GM21528 (cell line): ENCODE measurements at regions not wholly inside any gene's neighbourhood (a gene's known extent, or its start where the extent isn't known, plus 50 kb on each side); places are given as distances from the start of the nearest gene placed in this dataset.

Experiments used
- ATAC-seq: cut with Tn5 transposase; IDR thresholded peaks from one replicate; pipeline ENCODE4 v1.9.1; 2021; ENCODE audit warnings: mild to moderate bottlenecking, moderate library complexity; ENCODE audit not compliant: unreplicated experiment, low FRiP score

DNA sequence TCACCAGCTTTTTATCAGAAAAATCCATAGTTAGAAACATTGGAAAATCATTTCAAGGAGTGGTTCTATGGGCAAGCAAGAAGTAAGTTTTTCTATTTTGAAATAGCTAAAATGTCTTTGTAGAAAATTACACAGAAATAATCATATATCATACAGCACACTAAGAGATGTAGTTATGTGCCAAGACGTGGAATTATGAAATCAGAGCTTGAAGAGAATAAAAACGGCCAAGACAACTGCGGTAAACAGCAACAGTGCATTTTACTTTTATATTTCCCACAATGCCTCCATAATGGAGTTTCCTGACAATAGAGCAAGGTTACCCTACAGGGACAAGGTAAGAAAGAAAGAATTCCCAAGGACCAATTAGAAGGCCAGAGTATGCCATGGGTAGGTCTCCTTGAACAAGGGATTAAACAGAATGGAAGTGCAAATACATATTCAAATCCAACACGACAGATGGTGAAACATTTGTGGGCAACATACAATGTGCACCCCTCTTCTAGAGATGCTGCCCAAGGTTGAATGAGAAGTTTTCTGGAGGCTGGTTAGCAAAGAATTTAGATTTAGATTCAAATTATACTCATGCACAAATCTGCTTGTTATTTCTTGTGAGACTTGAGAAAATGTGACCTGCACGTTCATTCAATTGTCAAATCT, 76.1 kb upstream of the BTG1 start:
- no peak for ATAC-seq

GRCh38 chr12:92218394-92219077, 72.9 kb upstream of the BTG1 start:
- ATAC-seq = no peak

DNA sequence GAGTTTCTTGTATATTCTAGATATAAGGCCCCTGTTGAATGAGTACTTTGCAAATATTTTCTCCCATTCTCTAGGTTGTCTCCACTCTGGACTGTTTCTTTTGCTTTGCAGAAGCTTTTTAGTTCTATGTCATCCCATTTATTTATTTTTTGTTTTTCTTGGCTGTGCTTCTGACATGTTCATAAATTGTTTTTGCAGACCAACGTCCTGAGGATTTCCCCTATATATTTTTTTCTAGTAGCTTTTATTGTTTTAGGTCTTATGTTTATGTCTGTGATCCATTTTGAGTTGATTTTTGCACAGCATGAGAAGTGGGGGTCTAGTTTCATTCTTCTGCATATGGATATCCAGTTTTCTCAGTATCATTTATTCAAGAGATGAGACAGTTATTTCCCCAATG, 70.4 kb upstream of the BTG1 start:
- ATAC-seq = no peak

- no peak for ATAC-seq
Observed at GRCh38 chr12:92215358-92215757, 69.7 kb upstream of the BTG1 start.

DNA sequence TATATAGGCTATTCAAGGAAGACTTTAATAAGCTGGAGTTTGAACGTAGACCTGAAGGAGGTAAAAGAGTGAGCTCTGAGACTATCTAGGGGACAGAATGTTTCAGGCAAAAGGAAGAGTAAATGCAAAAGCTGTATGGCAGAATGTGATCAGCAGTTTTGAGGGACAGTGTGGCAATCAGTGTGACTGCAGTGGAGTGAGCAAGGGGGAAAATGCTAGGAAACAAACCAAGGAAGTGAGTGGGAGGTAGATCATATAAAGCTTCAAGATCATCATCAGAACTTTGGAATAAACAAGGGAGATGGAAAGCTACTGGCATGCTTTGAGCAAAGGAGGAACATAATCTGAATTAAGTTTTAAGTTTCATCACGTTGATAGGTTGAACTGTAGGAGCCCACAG, 67.5 kb upstream of the BTG1 start:
- ATAC-seq = no peak

DNA sequence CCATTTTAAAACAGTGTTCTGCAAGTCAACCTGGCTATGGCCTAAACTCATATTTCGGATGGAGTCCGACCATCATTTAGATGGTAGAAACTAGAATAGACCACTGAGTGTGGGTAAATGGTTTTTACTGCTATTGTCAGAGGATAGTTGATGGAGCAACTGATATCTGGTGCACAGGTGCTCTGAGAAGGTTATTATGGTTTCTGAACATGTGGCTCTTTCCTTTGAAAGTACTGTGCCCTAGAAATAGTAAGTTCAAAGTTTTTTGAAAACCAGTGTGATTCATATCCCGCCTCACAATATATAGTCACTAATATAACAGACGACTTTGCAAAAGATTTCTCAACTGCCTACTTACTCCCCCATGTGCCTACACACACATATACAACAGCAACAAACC, 64.4 kb upstream of the BTG1 start:
- ATAC-seq = no peak

GRCh38 chr12:92208613-92209121, 63.0 kb upstream of the BTG1 start:
- ATAC-seq = peak; percentile 84

GRCh38 chr12:92206596-92206995, 61.0 kb upstream of the BTG1 start:
- ATAC-seq = no peak

DNA sequence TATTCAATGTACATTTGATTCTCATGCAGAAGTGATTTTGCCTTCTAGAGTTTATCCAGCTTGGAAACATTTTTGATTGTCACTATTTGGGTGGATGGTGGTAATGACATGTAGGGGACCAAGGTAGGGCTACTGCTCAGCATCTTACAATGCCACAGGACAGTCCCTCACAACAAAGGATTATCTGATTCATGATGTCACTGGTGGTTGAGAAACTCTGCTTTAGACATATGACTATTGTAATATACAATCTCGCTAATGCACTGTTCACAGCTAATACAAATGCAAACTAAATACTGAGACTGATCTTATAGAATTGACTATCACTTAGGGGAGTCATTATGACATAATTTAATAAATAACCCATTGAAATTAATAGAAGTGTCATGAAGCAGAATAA, 60.4 kb upstream of the BTG1 start:
- no peak for ATAC-seq

GRCh38 chr12:92199819-92200576, 54.4 kb upstream of the BTG1 start:
- ATAC-seq = no peak

GRCh38 chr12:92197815-92198214, 52.2 kb upstream of the BTG1 start:
- no peak for ATAC-seq

DNA sequence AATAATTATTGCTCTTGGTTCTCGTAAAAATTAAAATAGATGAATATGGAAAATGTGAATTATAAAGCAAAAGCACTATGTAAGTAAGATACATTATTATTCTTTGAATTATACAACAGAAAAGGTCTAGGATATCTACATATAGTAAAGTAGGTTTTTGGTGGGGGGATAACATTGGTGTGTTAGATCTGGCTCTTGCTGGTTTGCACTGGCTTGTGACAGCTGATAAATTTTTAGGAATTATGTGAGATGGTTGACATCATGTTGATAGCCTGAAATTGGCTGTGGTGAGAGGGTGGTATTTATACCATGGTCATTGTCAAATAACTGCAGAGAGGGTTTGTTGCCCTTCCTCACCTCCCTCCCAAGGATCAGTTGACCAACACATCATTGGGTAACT, 50.7 kb upstream of the BTG1 start:
- no peak for ATAC-seq
